ENCODE measurements at regions not wholly inside any gene's neighbourhood (a gene's known extent, or its start where the extent isn't known, plus 50 kb on each side); places are given as distances from the start of the nearest gene placed in this dataset.

DNA sequence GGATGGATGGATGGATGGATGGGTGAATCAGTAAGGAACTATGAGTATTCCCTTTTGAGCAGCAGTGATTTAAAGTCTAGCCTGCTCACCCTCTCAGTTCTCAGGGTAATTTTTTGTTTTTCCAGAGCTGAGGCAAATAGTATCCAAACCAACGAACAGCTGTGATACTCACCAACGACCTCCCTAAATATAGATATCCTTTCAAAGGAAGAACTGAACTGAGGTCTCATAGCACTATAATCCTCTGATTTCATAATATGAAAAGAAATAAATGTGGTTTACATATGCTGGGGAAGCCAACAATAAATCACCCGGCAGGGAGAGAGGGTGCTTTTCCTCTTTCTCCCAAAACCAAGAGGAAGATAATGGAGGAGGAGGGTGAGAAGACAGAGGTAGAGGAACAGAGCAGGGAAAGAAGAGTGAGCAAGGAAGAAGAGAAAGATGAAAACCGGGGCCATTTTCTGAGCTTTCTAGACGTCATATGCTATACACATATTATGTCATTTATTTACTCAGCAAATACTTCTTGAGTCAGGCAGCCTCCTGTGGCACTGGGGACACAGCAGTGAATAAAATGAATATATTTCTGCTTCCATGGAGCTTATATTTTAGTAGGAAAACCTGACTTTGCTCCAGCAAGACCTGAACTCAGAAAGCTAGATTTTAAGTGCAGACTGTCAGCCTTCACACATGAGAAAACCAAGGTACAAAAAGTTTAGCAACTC, 710.7 kb upstream of the TBX3 start:
- no peak overlapping the region for H3K27ac ChIP-seq (ENCODE audit: insufficient read depth, low read depth, low read length)
- dilution Hi-C loops (cut with MboI; ENCODE audit: extremely low pct_ligation_motif_present, low sequenced_read_pairs), result no loop called here
- BruUV-seq (replicated peaks), result no TSS peak
- no peaks in the 10 kb centered on the region for H3K36me3 ChIP-seq (ENCODE audit: control insufficient read depth in 2 of 2, extremely low read depth in 1 of 2, insufficient read depth in 2 of 2, low read length in 2 of 2)
- no peak for FAIRE-seq
- TF ChIP-seq MYC (IDR thresholded peaks at IDR 0.05; ENCODE audit: low read depth, low read length) (no peak), CTCF (IDR thresholded peaks at IDR 0.05; ENCODE audit: extremely low read depth in 1 of 2, insufficient read depth in 1 of 2, low read depth in 1 of 2, low read length in 2 of 2) (no peak)
- H3K9ac ChIP-seq (replicated peaks; ENCODE audit: extremely low read depth, insufficient read depth, low read length), result no peak overlapping the region
- H3K27me3 ChIP-seq (ENCODE audit: control insufficient read depth in 2 of 2, insufficient read depth in 2 of 2, low read length in 2 of 2), result no peaks in the 10 kb centered on the region
- no peak overlapping the region for H2AFZ ChIP-seq (ENCODE audit: low read depth, low read length)
- DNase-seq (ENCODE audit: low read depth, low spot score), result no peak
- no peaks in the 10 kb centered on the region for H3K9me1 ChIP-seq (replicated peaks; ENCODE audit: control insufficient read depth, extremely low read depth, insufficient read depth, low read length)
- no peaks in the 10 kb centered on the region for H3K4me1 ChIP-seq (ENCODE audit: control insufficient read depth, extremely low read depth, insufficient read depth, low read length)
- H3K79me2 ChIP-seq (ENCODE audit: control insufficient read depth, insufficient read depth, low read length), result no peaks in the 10 kb centered on the region
- CTCF ChIA-PET, result interaction anchor here (1.0 kb wide), 2 partner anchors 9 to 1414 kb away, joined by 3 to 4 read pairs; no protein-coding TSS in a partner anchor
- no peak overlapping the region for H3K4me2 ChIP-seq (ENCODE audit: insufficient read depth, low read length)
- intact Hi-C loops (cut with micrococcal nuclease), result no loop called here
- H3K9me3 ChIP-seq (replicated peaks; ENCODE audit: control insufficient read depth, insufficient read depth, low read length), result no peaks in the 10 kb centered on the region
- no peaks in the 10 kb centered on the region for H4K20me1 ChIP-seq (replicated peaks; ENCODE audit: control insufficient read depth, extremely low read depth, insufficient read depth, low read length)
- H3K4me3 ChIP-seq (replicated peaks in 1 of 3; ENCODE audit: insufficient read depth in 1 of 3, low read depth in 1 of 3, low read length in 3 of 3), result no peak overlapping the region
- POLR2A ChIA-PET, result no interaction called here

DNA sequence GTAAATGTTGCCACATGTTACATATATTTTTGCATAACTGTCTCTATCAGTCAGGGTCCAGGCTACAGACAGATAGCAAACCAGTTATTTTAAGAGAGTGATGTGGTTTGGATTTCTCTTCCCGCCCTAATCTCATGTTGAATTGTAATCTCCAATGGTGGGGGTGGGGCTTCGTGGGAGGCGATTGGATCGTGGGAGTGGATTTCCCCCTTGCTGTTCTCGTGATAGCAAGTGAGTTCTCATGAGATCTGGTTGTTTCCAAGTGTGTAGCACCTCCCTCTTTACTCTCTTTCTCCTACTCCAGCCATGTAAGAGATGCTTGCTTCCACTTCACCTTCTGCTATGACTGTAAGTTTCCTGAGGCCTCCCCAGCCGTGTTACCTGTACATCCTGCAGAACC, 704.2 kb upstream of the TBX3 start:
- H3K9me3 ChIP-seq (replicated peaks; ENCODE audit: control insufficient read depth, insufficient read depth, low read length), result no peaks in the 10 kb centered on the region
- H3K9me1 ChIP-seq (replicated peaks; ENCODE audit: control insufficient read depth, extremely low read depth, insufficient read depth, low read length), result no peaks in the 10 kb centered on the region
- POLR2A ChIA-PET, result no interaction called here
- H2AFZ ChIP-seq (ENCODE audit: low read depth, low read length), result no peak overlapping the region
- dilution Hi-C loops (cut with MboI; ENCODE audit: extremely low pct_ligation_motif_present, low sequenced_read_pairs) (no loop called here), intact Hi-C loops (cut with micrococcal nuclease) (no loop called here)
- TF ChIP-seq EZH2 (IDR thresholded peaks at IDR 0.05; ENCODE audit: borderline replicate concordance, low read depth, low read length, severe bottlenecking) (no peak), GATA2 (IDR thresholded peaks at IDR 0.05; ENCODE audit: insufficient read depth, insufficient read length, low read depth, low read length) (no peak), MYC (IDR thresholded peaks at IDR 0.05; ENCODE audit: low read depth, low read length) (no peak), JUN (IDR thresholded peaks at IDR 0.05; ENCODE audit: borderline replicate concordance, insufficient read depth, insufficient read length, low read depth) (no peak), POLR2A (IDR thresholded peaks at IDR 0.05; ENCODE audit: low read depth, low read length) (no peak)
- H3K27me3 ChIP-seq (ENCODE audit: control insufficient read depth in 2 of 2, insufficient read depth in 2 of 2, low read length in 2 of 2), result no peaks in the 10 kb centered on the region
- DNase-seq (ENCODE audit: low read depth, low spot score) (no peak), FAIRE-seq (no peak)
- H3K9ac ChIP-seq (replicated peaks; ENCODE audit: extremely low read depth, insufficient read depth, low read length), result no peak overlapping the region
- CTCF ChIA-PET, result no interaction called here
- H3K79me2 ChIP-seq (ENCODE audit: control insufficient read depth, insufficient read depth, low read length), result no peaks in the 10 kb centered on the region
- H3K27ac ChIP-seq (ENCODE audit: insufficient read depth, low read depth, low read length), result no peak overlapping the region
- no peak overlapping the region for H3K4me2 ChIP-seq (ENCODE audit: insufficient read depth, low read length)
- no peaks in the 10 kb centered on the region for H3K36me3 ChIP-seq (ENCODE audit: control insufficient read depth in 2 of 2, extremely low read depth in 1 of 2, insufficient read depth in 2 of 2, low read length in 2 of 2)
- BruUV-seq (replicated peaks), result no TSS peak
- no peak overlapping the region for H3K4me3 ChIP-seq (replicated peaks in 1 of 3; ENCODE audit: insufficient read depth in 1 of 3, low read depth in 1 of 3, low read length in 3 of 3)
- no peaks in the 10 kb centered on the region for H3K4me1 ChIP-seq (ENCODE audit: control insufficient read depth, extremely low read depth, insufficient read depth, low read length)
- no peaks in the 10 kb centered on the region for H4K20me1 ChIP-seq (replicated peaks; ENCODE audit: control insufficient read depth, extremely low read depth, insufficient read depth, low read length)

All from endothelial cell of umbilical vein (primary cell).